H1 (cell line): ENCODE measurements at regions not wholly inside any gene's neighbourhood (a gene's known extent, or its start where the extent isn't known, plus 50 kb on each side); places are given as distances from the start of the nearest gene placed in this dataset.

Experiments used
- HDAC6 ChIP-seq: IDR thresholded peaks from one replicate; pipeline ENCODE4 v1.7.1; 2012; ENCODE audit warnings: low read depth, mild to moderate bottlenecking, inconsistent platforms, low read length, moderate library complexity
- MAFK ChIP-seq: IDR thresholded peaks from 2 replicates; pipeline ENCODE4 v1.6.1; 2012; ENCODE audit warnings: low read depth, mild to moderate bottlenecking, improper control_type of control experiment, low read length
- SIRT6 ChIP-seq: IDR thresholded peaks from one replicate; pipeline ENCODE4 v1.7.1; 2012; ENCODE audit warnings: low read length, inconsistent platforms
- TEAD4 ChIP-seq: IDR thresholded peaks from 2 replicates; pipeline ENCODE4 v1.6.1; 2012; ENCODE audit warnings: low read depth, low read length, inconsistent platforms, mixed read lengths
- TF ChIP-seq, protein P1 (sequence below): IDR thresholded peaks from 2 replicates; pipeline ENCODE4 v1.6.1; 2012; ENCODE audit warnings: inconsistent platforms

DNA sequence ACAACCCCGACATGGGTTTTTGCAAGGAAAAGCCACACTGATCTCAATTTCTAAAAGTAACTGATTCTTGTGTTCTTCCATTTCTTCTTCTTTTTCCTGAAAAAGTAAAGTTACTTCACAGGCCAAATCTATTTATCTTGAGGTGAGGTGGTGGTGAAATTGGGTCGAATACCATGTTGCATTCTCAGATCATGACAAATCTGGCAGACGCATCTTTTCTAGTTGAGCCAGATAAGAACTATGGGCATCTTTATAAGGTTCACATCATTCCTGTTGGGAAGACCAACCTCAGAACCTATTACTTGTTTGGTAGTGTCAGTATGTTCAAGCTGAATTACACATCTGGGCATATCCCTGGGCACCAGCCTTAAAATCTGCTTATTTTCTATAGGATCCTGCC lies 78.6 kb upstream of the USP25 start (continued):
- TF ChIP-seq MAFK = no peak
- TF ChIP-seq, protein P1, sequence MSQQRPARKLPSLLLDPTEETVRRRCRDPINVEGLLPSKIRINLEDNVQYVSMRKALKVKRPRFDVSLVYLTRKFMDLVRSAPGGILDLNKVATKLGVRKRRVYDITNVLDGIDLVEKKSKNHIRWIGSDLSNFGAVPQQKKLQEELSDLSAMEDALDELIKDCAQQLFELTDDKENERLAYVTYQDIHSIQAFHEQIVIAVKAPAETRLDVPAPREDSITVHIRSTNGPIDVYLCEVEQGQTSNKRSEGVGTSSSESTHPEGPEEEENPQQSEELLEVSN = no peak
- no peak for TF ChIP-seq TEAD4
- TF ChIP-seq SIRT6 = no peak
- no peak for TF ChIP-seq HDAC6
